GM21528 (cell line): ENCODE measurements at regions not wholly inside any gene's neighbourhood (a gene's known extent, or its start where the extent isn't known, plus 50 kb on each side); places are given as distances from the start of the nearest gene placed in this dataset.

Experiments
- ATAC-seq: cut with Tn5 transposase; IDR thresholded peaks from one replicate; pipeline ENCODE4 v1.9.1; 2021; ENCODE audit warnings: mild to moderate bottlenecking, moderate library complexity; ENCODE audit not compliant: unreplicated experiment, low FRiP score

DNA sequence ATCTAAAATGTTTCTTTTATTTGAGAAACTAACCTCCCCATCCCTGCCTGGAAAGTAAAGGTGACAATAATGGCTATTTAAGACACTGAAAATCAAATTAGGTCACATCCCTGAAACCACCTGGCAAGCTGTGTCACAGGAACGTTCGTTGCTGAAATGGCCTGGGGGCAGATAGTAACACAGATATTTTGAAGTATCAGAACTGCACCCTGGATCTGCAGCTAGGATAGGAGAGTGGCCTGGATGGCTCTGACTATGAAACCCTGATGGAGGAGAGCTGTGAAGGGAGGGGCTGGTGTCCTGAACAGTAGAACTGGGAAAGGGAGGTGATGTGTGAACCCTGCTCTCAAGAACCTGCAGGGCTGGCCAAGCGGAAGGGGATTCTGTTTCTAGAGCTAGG is 648.3 kb upstream of the CFAP20DC start:
- no peak for ATAC-seq

DNA sequence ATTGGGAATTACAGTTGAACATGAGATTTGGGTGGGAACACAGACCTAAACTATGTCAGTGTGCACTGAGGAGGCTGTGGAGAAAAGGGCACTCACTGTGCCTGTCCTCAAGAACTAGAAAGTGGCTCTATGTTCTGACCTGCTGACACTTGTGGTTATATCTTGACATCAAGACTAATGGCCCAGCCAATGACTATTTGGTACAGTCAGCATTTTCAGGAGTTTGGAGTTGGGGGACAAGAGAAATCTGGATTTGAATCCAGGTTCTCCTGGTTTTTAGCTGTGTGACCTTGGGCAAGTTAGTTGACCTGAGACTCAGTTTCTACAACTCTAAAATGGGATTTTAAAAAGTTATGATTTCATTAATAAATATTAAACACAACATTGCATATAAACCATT is 647.0 kb upstream of the CFAP20DC start:
- no peak for ATAC-seq

DNA sequence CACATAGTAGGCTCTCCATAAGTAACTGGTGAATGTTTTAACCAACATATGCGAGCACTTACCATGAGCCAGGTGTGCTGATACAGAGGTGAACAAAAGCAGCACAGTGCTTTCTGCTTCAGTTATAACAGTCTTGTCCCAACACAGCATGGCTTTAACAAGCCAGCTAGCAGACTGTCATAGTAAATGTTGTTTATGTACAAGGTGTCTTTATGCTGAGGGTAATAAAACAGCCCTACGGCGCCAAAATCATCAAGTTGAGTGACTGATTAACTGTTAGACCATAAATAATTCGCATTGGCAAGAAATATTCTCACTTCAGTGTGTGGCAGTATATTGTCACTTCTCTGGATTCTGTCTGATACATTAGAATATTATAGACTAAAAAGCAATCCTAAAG is 646.0 kb upstream of the CFAP20DC start:
- no peak for ATAC-seq

DNA sequence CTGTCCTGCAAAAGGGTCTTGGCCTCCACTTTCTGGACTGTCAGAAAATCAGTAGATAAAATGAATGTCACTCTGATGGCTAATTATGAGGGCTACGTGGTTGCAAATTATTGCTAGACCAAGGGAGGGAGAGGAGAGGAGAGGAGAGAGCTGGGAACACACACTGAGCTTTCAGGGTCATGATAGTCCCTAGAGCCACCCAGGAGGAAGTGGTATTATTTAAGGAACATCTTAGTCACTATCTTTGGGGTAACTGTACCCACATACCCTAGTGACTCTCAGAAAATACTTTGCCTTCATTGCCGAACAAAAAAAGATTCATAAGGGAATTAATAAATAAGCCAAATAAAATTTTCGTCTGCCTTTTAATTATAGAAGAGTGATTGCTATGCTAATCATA is 642.3 kb upstream of the CFAP20DC start:
- ATAC-seq: no peak

DNA sequence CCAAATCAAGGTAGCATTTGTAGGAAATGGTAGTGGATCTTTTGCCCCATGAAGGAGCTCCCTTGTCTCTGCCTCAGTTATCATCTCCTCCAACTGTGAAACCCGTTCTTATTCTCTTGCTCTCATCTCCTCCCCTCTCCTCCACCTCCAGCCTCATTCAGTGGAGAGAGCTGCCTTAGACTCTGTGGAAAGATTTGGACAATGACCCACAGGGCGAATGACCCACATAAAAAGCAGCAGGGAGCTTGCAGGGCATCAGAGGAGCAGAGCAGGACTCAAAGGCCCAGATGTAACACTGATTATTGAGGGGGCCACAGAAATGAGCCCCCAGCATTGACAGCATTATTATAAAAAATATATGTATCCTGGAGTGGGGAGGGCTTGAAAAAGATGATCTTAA is 641.1 kb upstream of the CFAP20DC start:
- ATAC-seq: no peak

DNA sequence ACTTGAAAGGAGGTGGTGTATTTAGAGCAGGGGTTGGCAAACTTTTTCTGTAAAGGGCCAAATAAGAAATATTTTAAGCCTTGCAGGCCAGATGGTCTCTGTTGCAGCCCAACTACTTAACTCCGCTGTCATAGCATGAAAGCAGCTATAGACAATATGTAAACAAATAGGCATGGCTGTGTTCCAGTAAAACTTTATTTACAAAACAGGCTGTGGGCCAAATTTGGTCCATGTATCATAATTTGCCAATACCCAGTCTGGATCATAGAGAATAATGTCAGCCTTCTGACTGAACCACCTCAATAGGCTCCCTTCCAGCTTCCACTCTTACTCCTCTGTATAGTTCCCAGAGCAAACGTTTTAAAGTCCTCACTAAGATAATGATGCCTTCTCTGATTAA is 638.8 kb upstream of the CFAP20DC start:
- no peak for ATAC-seq

DNA sequence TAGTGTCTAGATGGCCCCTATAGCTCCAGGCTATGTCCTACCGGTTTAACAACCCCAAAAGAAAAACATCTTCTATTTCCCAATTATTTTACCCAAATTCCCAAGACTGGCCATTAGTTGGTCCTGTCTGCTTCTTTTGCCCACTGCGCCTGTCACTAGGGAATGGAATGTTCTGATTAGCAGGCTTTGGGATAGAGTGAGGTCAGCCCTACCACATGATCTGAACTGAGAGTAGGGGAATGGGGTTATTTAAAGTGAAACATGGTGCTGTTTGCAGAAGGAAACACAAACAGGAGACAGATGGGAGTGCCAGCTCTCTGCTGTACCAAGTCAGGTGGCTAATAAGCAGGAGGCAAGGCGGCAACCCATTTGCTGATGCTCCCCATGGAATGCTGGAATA is 635.6 kb upstream of the CFAP20DC start:
- ATAC-seq: no peak

DNA sequence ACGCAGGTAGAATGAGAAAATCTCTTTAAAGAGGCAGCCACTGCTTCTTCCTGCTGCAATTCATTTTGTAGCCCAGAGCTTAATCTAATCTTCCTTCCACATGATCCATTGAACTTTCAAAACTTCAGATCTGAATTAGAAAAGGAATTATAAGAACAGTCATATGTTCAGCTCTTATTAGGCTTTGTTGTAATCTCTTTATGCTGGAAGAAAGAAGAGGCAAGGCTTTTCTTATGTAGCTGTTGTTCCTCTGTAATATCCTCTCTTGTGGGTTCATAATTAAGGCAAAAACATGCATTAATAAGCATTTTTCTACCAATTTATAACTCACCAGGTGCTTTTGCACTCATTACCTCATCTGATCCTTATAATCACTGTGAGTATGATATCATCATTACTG is 634.9 kb upstream of the CFAP20DC start:
- ATAC-seq: no peak

DNA sequence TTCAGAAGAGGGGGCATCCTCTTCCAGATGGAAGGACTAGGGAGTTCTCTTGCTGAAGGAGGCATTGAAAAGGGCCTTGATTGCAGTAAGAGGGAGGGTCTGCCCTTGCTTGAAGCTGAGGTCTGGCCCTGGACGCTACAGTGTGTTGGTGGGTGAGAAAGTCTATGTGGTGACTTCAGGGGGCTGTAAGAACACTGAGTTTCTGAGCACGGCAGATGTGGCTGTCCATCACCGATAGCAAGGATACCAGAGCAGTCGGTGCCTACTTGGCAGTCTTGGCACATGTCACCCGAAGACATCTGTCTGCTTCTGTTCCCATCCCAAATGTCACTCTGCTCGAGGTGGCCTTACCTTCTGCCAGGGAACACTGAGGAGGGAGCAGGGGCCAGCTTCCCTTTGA is 631.1 kb upstream of the CFAP20DC start:
- no peak for ATAC-seq

DNA sequence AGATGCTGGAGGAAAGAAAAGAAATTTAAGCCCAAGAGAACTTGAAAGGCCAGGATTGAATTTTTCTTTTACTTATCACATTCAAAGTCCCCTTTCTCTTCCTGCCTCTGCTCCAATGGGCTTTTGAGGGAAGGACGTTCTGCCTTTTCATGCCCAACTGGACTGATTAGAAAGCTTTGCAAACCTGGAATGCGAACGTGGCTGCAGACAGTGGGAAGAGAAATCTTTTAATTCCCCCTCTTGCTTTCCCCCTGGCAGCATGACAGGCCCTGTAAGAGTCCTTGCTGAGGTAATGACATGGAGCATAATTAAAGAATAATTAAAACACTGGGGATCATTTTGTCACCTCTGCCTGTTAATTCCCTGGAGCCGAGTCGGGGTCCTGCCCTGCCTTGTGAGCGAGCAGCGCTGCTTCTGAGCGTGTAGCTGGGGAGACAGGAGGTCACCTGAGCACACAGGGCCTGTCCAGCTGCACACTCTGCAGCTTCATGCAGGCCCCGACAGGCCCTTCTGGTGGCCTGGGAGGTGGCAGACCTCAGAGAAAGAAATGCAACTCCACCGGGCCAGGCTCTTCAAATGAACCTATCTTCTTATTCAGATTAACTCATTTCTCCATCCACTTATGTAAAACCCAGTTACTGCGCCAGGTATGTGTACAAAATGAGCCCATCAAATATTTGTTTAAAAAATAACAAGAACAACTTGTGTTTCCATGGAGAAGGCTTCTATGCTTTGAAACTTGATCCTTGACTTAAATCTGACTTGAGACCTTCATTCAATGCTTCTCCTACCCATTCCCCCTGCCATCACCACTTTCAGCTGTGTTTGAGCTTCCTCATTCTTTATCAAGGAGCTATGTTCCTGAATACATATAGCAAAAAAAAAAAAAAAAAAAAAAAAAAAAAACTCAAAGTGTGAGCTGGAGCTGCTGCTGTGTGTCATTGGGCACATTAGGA is 628.2 kb upstream of the CFAP20DC start:
- ATAC-seq: no peak

DNA sequence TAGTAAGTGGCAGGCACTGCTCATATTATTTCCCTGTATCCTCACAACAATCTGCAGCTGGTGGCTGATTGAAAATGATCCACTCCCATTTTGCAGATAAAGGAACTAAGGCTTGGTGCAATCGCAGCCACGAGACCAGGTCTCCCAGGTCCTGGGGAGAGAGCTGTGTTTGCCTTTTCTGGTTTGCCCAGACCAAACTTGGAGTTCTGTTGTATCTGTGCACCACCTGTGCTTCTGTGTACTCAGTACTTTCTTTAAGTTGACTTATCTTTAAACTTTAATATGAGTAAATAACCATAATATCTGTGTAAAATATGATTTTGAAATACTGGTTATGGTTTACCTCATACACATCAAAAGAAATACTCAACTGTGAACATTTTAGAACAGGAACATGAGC is 625.7 kb upstream of the CFAP20DC start:
- no peak for ATAC-seq

DNA sequence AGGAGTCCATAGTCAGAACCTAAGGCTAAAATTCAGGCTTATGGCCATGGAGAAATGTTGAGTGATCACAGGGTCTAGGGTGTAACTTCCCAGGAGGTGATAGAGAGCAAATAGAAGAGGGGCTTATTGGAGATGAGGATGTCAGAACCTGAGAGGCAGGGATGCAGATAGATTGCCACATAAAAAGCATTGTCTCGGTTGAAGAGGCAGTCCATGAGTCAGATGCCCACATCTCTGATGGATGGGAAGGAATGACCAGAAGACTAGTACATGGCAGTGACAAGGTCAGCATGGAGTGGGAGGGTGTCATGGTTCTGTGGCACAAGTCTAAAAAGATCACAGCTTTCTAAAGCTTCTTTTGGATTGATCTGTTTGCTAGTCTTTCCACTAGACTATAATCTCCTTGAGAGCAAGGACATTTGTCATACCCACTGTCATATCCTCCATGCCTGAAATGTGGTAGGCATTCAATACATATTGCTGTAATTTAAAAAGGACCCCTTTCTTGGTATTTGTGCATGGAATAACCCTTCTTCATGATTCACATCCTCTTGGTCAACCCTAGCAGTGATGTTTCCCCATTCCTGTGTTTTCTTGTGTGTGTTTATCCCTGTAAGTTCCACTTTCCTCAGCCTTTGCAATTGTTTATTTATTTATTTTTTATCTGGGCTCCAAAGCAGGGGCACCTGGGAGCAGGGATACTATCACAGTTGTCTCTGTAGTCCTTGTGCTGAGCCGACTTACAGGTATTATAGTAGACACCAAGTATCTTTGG is 613.4 kb upstream of the CFAP20DC start:
- ATAC-seq: no peak

DNA sequence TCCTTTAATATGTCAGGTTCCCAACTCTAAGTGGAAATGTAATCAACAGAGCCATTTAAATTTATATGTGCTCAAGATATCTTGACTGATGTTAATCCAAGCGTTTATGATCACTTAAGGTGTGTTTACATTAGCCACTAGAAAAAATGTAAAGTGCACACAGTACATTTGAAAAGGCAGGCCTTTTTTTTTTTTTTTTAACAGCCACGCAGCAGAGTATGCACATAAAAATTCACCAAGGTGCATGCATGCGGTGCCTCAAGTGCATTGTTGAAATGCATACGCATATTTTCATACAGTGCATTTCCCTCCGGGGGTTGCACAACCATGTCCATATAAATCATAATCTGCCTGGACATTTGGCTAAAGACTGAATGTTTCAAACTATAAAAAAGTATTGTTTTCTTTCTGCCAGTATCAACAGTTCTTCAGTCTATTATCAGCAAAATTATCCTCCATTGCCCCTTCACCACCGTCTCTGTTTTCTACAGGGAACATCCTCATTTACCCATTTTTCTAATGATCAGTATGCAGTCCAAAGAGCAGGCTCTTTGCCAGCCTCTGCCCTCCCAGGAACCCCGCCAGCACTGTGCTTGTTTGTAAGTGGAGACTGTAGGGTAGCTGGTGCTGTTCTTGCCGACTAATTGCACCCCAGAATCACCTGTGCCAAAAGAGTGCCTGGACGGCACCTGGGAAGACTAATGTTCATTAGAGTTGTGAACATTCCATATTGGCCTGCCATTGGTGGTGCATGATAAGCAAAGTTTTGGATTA is 611.2 kb upstream of the CFAP20DC start:
- no peak for ATAC-seq

DNA sequence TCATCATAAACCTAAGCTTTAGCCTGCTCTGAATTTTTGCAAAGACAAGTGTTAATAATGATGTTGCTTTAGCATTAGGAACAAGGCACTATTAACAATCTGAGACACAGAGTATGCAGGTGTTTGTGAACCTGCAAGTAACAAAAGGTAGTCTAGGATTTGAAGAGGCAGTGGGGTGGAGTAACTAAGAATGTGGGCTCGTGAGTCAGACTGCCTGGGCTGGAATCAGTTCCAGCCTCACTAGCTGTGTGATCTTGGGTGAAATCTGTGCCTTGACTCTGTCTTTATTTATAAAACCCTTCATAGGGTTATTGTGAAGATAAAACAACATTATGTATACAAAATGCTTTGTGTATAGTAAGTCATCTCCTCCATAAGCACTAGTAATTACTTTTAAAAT is 610.6 kb upstream of the CFAP20DC start:
- no peak for ATAC-seq

DNA sequence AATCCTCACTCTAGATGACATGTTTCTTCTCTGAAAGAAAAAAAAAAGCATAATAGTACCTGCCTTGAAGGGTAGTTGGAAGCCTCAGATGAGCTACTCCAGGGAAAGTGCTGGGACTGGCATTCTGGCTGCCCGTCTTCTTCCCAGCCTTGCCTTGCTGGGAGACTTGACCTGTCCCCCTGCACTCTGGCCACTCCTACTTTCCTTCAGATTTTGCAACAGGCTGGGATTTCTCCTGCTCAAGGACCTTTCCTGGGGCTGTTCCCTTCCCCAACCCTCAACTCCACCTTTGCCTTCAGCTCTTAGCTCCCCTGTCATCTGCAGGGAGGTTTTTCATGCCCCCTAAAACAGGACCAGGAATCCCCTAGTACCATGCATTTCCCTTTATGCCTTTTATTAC is 609.9 kb upstream of the CFAP20DC start:
- ATAC-seq: no peak

DNA sequence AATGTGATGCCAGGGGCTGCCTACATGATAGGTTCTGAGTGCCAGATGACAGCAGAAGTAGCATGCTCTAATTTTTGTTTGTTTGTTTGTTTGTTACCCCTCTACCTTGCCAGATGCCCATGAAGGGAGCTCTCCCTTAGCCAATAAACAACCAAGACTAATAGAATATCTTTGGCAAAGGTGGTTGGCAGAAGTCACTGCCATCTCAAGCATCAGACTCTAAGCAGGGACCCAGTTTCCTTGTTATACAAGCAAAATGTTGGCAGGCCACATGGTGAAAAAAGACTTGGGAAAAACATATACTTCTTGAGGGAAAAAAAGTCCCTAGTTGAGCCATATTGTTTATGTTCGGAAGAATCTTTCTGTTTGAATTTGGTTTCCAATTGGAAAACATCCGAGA is 609.0 kb upstream of the CFAP20DC start:
- ATAC-seq: no peak

DNA sequence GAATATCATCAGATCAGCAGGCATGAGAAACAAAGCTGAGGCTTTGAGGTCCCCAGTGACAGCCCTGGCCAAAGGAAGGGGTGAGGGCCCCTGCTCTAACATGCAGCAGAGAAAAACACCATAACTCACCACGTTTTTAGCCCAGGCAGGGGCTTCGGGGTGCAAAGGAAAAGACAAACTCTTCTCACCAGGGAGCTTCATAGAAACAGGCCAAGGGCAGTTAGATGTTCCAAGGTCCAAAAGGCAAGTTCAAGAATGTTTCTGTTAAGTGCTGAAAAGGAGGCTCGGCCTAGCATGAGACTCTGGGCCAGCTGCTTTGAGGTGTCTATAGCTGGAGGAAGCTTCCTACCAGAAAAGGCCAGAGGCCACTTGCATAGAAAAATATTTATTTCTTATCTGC is 608.4 kb upstream of the CFAP20DC start:
- ATAC-seq: no peak

DNA sequence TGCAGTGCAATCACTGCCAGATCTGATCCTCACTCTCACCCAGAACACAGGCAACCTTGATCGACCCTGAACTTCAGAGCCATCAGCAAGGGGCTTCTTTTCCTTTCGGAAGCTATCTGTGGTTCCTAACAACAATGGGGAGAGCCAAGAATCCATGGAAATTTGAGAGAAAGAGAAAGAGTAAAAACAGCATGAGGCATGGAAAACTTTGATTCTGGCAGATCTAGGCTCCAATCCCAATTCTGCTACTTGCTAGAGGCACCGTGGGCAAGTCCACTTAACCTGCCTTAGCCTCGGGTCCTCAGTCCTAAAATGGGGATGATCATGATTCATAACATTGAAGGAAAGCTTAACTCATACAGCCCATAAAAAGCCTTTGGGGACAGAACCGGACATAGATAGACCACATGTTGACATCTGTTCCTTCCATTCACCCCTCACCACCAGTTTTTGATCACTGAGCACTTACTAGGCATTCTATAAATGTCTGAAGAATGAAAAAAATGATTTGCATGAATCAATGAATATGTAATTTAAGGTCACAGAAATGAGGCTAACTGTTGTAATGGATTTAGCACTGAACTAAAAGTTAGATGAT is 605.7 kb upstream of the CFAP20DC start:
- no peak for ATAC-seq

DNA sequence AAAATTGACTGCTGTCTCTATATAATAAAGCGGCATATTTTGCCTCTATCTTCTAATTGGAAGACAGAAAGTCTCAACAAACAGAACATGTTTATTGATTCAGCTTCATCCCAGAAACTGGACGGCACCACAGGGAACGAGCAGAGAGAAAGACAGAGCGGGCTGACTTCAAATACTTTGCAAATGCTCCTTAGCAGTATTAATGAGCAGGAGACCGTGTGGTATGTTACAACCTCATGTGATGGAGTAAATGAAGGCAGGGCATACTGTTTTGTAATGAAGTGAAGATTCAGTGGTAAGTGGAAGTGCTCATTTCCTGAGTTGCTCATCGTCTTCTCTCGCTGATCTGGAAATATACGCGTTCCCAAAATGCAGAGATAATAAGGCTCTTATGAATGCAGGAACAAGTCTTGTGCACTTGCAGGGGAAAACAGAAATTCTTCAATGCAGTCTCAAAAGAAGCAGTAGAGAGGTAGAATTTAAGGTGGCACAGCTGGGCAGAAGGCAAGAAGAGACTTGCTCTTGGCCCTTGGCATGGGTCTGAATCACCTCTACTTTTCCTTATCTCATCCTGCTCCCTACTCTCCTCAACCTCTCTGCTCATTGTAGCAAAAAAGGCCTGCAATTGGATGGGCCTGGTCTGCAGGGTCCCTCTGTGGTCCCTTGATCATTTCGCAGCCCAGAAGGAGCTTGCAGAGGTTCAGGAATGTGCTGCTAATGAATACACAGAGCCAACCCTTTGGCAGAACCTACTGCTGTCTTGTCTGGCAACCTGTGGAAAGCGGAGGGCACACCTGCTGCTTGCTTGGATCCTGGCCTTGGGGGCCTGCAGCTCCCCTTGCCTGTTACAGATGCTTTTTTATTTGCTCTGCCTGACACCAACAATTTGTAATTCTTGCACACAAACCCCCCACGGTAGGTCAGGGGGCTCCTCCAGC is 604.9 kb upstream of the CFAP20DC start:
- ATAC-seq: no peak

DNA sequence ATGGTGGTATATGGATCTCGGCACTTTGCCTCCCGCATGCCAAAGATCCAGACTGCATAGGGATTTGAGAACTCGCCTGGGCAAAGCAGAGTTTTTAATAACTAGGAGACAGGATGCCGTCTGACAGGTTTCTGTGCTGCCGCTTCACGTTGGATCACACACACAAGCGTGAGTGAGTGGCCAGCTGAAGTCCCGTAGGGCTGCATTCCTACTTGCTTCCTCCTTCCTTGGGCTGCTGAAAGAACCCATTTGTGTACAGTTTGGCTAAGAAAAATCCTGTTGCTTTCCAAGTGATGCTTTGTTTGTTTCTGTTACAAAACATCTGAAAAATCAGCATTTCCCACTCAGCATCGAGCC is 604.3 kb upstream of the CFAP20DC start:
- no peak for ATAC-seq
